Adrenal gland (tissue), 5 donors: ENCODE measurements at regions not wholly inside any gene's neighbourhood (a gene's known extent, or its start where the extent isn't known, plus 50 kb on each side); places are given as distances from the start of the nearest gene placed in this dataset.

Experiments used
- CTCF ChIP-seq, 6 experiments: fragments of 450-650 bp in 4 of 6; fragments of 200-600 bp in 2 of 6; sonication (generic) in 1 of 6; IDR thresholded peaks; 1 replicate in 5 of 6; 2 replicates in 1 of 6; pipeline versions ENCODE4 v1.5.1 to v1.8.0; 2016 to 2021; ENCODE audit warnings: antibody characterized with exemption in 6 of 6, mild to moderate bottlenecking in 2 of 6, moderate library complexity in 1 of 6
- POLR2A ChIP-seq, 2 donors: fragments of 450-650 bp; IDR thresholded peaks; one replicate each; pipeline ENCODE4 v1.6.1; 2017; ENCODE audit warnings: antibody characterized with exemption in 2 of 2, mild to moderate bottlenecking in 2 of 2, moderate library complexity in 1 of 2
- donor health status: DM: no; HTN: no; CAD: no.

- no peak for TF ChIP-seq POLR2A (IDR thresholded peaks at IDR 0.05)
- TF ChIP-seq CTCF (IDR thresholded peaks at IDR 0.05) = no peak
Measured at GRCh38 chr16:65932350-65933072, 434.0 kb upstream of the CDH5 start.
